ENCODE measurements at regions not wholly inside any gene's neighbourhood (a gene's known extent, or its start where the extent isn't known, plus 50 kb on each side); places are given as distances from the start of the nearest gene placed in this dataset.

GRCh38 chr6:43891072-43891870 lies 121.3 kb downstream of the VEGFA start:
- Histone ChIP-seq H3K79me1 (ENCODE audit: low read depth, low read length) (no peaks in the 10 kb centered on the region), H3K9me3 (replicated peaks in 1 of 2; ENCODE audit: control insufficient read depth in 2 of 2, insufficient read depth in 1 of 2, low read depth in 1 of 2, low read length in 2 of 2) (no peaks in the 10 kb centered on the region), H3K27ac (replicated peaks; ENCODE audit: low read length) (no peak overlapping the region), H3K36me3 (replicated peaks in 1 of 2; ENCODE audit: control insufficient read depth in 2 of 2, insufficient read depth in 2 of 2, low read length in 2 of 2) (no peaks in the 10 kb centered on the region), H3K4me1 (ENCODE audit: control insufficient read depth in 2 of 2, insufficient read depth in 1 of 2, low read depth in 1 of 2, low read length in 2 of 2) (peaks cover 0 to 15% of the 10 kb centered on the region in 2 donors), H4K91ac (ENCODE audit: low read depth, low read length, poor library complexity) (no peak overlapping the region), H3K18ac (ENCODE audit: low read length) (no peak overlapping the region), H3K4me3 (ENCODE audit: low read length in 2 of 2) (no peak overlapping the region), H2BK12ac (ENCODE audit: low read length) (no peak overlapping the region), H2AK5ac (ENCODE audit: low read depth, low read length) (no peak overlapping the region), H2BK15ac (ENCODE audit: low read length) (peak overlapping the region; percentile 22), H3K23ac (ENCODE audit: low read depth, low read length, poor library complexity) (no peak overlapping the region), H2BK5ac (ENCODE audit: low read length) (no peak overlapping the region), H4K8ac (ENCODE audit: low read depth, low read length) (no peak overlapping the region), H3K27me3 (ENCODE audit: control insufficient read depth in 3 of 3, insufficient read depth in 3 of 3, low read depth in 1 of 3, low read length in 3 of 3) (peaks cover 0 to 58% (median 0%) of the 10 kb centered on the region in 3 experiments), H3K9ac (ENCODE audit: low read depth, low read length, poor library complexity) (no peak overlapping the region), H2BK120ac (ENCODE audit: low read depth, low read length) (no peak overlapping the region), H2AFZ (ENCODE audit: low read length) (no peak overlapping the region), H3K4me2 (ENCODE audit: insufficient read depth, low read length, poor library complexity, severe bottlenecking) (peak overlapping the region; percentile 21), H3K14ac (ENCODE audit: low read length) (no peak overlapping the region), H3K4ac (ENCODE audit: low read length) (no peak overlapping the region)
- WGBS, 2 donors (ENCODE audit: extremely low coverage in 2 of 2, insufficient read length in 2 of 2, insufficient replicate concordance in 1 of 2) = no CpG with 5 or more reads among the region's 25 CpGs
- DNase-seq (ENCODE audit: low spot score) = no peak

GRCh38 chr6:43890197-43891062 lies 120.4 kb downstream of the VEGFA start:
- WGBS, 2 donors (ENCODE audit: extremely low coverage in 2 of 2, insufficient read length in 2 of 2, insufficient replicate concordance in 1 of 2) = no CpG with 5 or more reads among the region's 17 CpGs
- Histone ChIP-seq H3K4me3 (ENCODE audit: low read length in 2 of 2) (no peak overlapping the region), H3K27me3 (ENCODE audit: control insufficient read depth in 3 of 3, insufficient read depth in 3 of 3, low read depth in 1 of 3, low read length in 3 of 3) (peaks cover 0 to 58% (median 0%) of the 10 kb centered on the region in 3 experiments), H3K4me2 (ENCODE audit: insufficient read depth, low read length, poor library complexity, severe bottlenecking) (no peak overlapping the region), H3K27ac (replicated peaks; ENCODE audit: low read length) (no peak overlapping the region), H2AK5ac (ENCODE audit: low read depth, low read length) (peak overlapping the region; percentile 41), H3K14ac (ENCODE audit: low read length) (no peak overlapping the region), H2BK15ac (ENCODE audit: low read length) (peak overlapping the region; percentile 39), H4K91ac (ENCODE audit: low read depth, low read length, poor library complexity) (no peak overlapping the region), H4K8ac (ENCODE audit: low read depth, low read length) (no peak overlapping the region), H3K23ac (ENCODE audit: low read depth, low read length, poor library complexity) (no peak overlapping the region), H3K4ac (ENCODE audit: low read length) (no peak overlapping the region), H2BK120ac (ENCODE audit: low read depth, low read length) (peak overlapping the region; percentile 63), H2BK5ac (ENCODE audit: low read length) (no peak overlapping the region), H2BK12ac (ENCODE audit: low read length) (no peak overlapping the region), H3K4me1 (ENCODE audit: control insufficient read depth in 2 of 2, insufficient read depth in 1 of 2, low read depth in 1 of 2, low read length in 2 of 2) (peaks cover 0 to 15% of the 10 kb centered on the region in 2 donors), H3K9me3 (replicated peaks in 1 of 2; ENCODE audit: control insufficient read depth in 2 of 2, insufficient read depth in 1 of 2, low read depth in 1 of 2, low read length in 2 of 2) (no peaks in the 10 kb centered on the region), H3K79me1 (ENCODE audit: low read depth, low read length) (no peaks in the 10 kb centered on the region), H3K36me3 (replicated peaks in 1 of 2; ENCODE audit: control insufficient read depth in 2 of 2, insufficient read depth in 2 of 2, low read length in 2 of 2) (no peaks in the 10 kb centered on the region), H2AFZ (ENCODE audit: low read length) (no peak overlapping the region), H3K9ac (ENCODE audit: low read depth, low read length, poor library complexity) (peak overlapping the region; percentile 24), H3K18ac (ENCODE audit: low read length) (peak overlapping the region; percentile 72)
- no peak for DNase-seq (ENCODE audit: low spot score)

- no peaks in the 10 kb centered on the region for H3K79me1 ChIP-seq (ENCODE audit: low read depth, low read length)
- no peak overlapping the region for H3K4me2 ChIP-seq (ENCODE audit: insufficient read depth, low read length, poor library complexity, severe bottlenecking)
- H3K4ac ChIP-seq (ENCODE audit: low read length) = no peak overlapping the region
- no peak overlapping the region for H4K8ac ChIP-seq (ENCODE audit: low read depth, low read length)
- no peak overlapping the region for H2BK15ac ChIP-seq (ENCODE audit: low read length)
- no peak overlapping the region for H4K91ac ChIP-seq (ENCODE audit: low read depth, low read length, poor library complexity)
- H3K27me3 ChIP-seq (ENCODE audit: control insufficient read depth in 3 of 3, insufficient read depth in 3 of 3, low read depth in 1 of 3, low read length in 3 of 3) = peaks cover 0 to 48% (median 0%) of the 10 kb centered on the region in 3 experiments
- H3K18ac ChIP-seq (ENCODE audit: low read length) = peak overlapping the region; percentile 22
- no peak overlapping the region for H2BK12ac ChIP-seq (ENCODE audit: low read length)
- H3K9me3 ChIP-seq (replicated peaks in 1 of 2; ENCODE audit: control insufficient read depth in 2 of 2, insufficient read depth in 1 of 2, low read depth in 1 of 2, low read length in 2 of 2) = no peaks in the 10 kb centered on the region
- no peak overlapping the region for H3K4me3 ChIP-seq (ENCODE audit: low read length in 2 of 2)
- DNase-seq (ENCODE audit: low spot score) = no peak
- peaks cover 0 to 13% of the 10 kb centered on the region in 2 donors for H3K4me1 ChIP-seq (ENCODE audit: control insufficient read depth in 2 of 2, insufficient read depth in 1 of 2, low read depth in 1 of 2, low read length in 2 of 2)
- peak overlapping the region; percentile 6 for H2AK5ac ChIP-seq (ENCODE audit: low read depth, low read length)
- no peak overlapping the region for H3K9ac ChIP-seq (ENCODE audit: low read depth, low read length, poor library complexity)
- H3K27ac ChIP-seq (replicated peaks; ENCODE audit: low read length) = no peak overlapping the region
- WGBS, 2 donors (ENCODE audit: extremely low coverage in 2 of 2, insufficient read length in 2 of 2, insufficient replicate concordance in 1 of 2) = no CpG with 5 or more reads among the region's 17 CpGs
- no peak overlapping the region for H2AFZ ChIP-seq (ENCODE audit: low read length)
- H3K14ac ChIP-seq (ENCODE audit: low read length) = no peak overlapping the region
- no peak overlapping the region for H2BK5ac ChIP-seq (ENCODE audit: low read length)
- no peak overlapping the region for H2BK120ac ChIP-seq (ENCODE audit: low read depth, low read length)
- no peak overlapping the region for H3K23ac ChIP-seq (ENCODE audit: low read depth, low read length, poor library complexity)
- no peaks in the 10 kb centered on the region for H3K36me3 ChIP-seq (replicated peaks in 1 of 2; ENCODE audit: control insufficient read depth in 2 of 2, insufficient read depth in 2 of 2, low read length in 2 of 2)
Observed at GRCh38 chr6:43887906-43888683, 118.1 kb downstream of the VEGFA start.

Measured in neuronal stem cell (in vitro differentiated cells).